GM21447 (cell line): ENCODE measurements at regions not wholly inside any gene's neighbourhood (a gene's known extent, or its start where the extent isn't known, plus 50 kb on each side); places are given as distances from the start of the nearest gene placed in this dataset.
"Not testable (repeated sequence)": the region's sequence is repeated elsewhere in the genome, so short reads cannot be mapped to it uniquely, and the experiment has no call there.

Experiments used
- ATAC-seq: cut with Tn5 transposase; IDR thresholded peaks from one replicate; pipeline ENCODE4 v1.9.1; 2021; ENCODE audit not compliant: unreplicated experiment

DNA sequence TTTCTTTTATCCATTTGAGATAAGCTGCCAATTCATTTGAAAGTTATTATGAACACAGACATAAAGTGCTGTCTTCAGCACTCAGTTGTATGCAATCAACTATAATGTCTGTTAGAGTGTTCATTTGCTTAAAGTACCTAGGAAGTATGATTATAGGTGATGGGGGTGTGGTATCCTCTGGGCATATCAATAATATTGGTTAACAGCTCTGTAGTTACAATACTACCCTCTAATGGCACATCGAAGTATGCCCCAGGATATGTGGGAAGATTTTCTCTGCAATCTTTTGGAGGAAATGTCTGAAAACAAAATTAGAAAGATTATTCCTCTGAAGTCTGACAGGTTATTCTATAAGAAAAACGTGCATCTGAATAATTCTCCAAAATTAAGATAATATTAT lies 429.7 kb downstream of the ARL4A start:
- ATAC-seq = no peak

GRCh38 chr7:13117592-13117991 lies 430.2 kb downstream of the ARL4A start:
- ATAC-seq = no peak

GRCh38 chr7:13124629-13125028 lies 437.2 kb downstream of the ARL4A start:
- not testable (repeated sequence) for ATAC-seq

GRCh38 chr7:13126347-13126746 lies 438.9 kb downstream of the ARL4A start:
- ATAC-seq = no peak

- ATAC-seq = no peak
These were observed 442.9 kb downstream of the ARL4A start for GRCh38 chr7:13130321-13130720.

DNA sequence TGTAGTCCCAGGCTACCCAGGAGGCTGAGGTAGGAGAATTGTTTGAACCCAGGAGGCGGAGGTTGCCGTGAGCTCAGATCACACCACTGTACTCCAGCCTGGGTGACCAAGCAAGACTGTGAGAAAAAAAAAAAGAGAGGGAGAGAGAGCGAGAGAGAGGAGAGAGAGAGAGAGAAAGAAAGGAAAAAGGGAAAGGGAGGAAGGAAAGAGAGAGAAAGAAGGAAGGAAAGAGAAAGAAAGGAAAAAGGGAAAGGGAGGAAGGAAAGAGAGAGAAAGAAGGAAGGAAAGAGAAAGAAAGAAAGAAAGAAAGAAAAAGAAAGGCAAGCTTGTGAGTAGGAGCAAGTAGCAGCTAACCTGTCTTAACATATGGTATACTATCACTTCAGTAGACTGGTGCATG lies 443.5 kb downstream of the ARL4A start:
- ATAC-seq = not testable (repeated sequence)

DNA sequence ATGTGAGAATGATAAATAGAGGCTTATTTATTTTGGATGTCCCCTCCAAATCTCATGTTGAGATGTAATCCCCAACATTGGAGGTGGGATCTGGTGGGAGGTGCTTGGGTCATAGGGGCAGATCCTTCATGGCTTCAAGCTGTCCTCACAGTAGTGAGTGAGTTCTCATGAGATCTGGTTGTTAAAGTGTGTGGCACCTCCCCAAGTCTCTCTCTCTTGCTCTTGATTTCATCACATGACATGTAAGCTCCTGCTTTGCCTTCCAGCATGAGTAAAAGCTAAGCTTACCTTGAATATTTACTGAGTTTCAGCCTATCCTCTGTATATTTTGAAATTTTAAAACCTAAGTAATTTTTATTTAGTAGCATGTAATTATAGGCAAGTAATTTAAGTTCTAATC lies 444.9 kb downstream of the ARL4A start:
- ATAC-seq = no peak

DNA sequence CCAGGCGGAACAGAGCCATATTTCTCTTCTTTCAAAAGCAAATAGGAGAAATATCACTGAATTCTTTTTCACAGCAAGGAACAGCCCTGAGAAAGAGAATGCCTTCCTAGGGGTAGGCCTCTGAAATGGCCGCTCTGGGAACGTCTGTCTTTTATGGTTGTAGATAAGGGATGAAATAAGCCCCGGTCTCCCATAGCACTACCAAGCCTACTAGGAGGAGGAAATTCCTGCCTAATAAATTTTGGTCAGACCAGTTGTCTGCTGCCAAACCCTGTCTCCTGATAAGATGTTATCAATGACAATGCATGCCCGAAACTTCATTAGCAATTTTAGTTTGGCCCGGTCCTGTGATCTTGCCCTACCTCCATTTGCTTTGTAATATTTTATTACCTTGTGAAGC lies 448.9 kb downstream of the ARL4A start:
- not testable (repeated sequence) for ATAC-seq

DNA sequence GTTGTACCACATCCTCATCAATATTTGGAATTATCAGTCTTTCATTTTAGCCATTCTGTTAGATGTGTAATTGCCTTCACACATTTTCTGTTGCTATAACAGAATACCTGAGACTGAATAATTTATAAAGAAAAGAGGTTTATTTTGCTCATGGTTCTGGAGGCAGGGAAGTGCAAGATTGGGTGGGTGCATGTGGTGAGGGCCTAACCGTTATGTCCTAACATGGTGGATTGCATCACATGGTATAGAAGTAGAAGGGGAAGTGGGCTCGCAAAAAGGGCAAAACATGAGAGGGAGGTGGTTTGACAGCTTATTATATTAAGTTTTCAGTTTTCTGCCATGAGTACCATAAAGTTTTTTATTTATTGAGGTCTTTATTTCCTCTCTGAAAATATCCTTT lies 452.0 kb downstream of the ARL4A start:
- ATAC-seq = no peak

DNA sequence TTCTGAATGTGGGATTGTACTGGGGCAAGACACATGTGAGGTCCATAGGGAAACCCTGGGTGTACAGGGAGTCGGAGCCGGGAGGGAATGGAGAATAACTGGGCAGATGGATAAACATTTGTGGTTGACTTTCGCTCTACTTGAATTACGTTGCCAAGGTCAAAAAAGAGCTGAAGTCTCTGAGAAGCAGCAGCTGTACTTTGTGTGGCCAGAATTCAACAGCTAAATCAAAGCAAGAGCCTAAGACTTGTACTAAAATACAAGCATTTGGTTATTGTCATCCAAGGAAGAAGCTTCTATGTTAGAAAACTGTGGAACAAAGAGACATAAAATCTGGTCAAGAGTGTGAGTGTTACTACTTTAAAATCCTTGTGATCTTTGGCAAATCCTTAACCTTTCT lies 457.2 kb downstream of the ARL4A start:
- ATAC-seq = no peak

DNA sequence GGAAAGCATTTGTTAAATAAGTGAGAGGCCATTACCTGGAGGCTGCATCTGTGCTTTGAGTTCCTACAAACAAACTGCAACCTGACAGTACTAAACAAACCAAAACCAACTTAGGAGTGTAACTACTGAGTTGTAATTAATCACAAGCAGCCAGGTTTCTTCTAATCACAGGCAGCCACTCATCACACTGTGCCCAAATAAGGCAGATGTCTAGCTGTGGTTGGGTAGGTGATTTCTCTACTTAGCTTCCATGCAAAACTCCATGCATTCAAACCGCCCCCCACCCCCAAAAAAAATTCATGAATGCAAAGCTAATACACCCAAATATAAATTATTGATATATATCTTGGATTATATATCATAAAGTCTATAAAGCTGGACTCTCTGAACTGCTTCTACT lies 461.1 kb downstream of the ARL4A start:
- no peak for ATAC-seq

DNA sequence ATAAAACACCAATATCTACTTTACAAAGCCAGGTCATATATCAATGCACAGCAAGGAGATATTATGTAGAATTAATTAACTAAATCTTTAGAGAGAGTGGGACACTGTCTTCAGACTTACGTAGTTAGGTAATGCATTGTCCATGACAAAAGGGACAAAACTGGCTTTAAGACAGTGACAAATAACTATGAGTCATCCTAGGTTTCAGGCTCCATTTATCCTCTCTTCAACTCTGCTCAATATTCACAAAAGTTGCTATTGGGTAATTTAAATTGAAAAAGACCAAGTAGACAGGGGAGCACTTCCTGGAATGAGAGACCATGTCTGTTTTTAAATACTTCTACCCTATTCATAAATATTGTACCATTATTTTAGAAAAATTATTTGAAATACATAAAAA lies 464.5 kb downstream of the ARL4A start:
- no peak for ATAC-seq

DNA sequence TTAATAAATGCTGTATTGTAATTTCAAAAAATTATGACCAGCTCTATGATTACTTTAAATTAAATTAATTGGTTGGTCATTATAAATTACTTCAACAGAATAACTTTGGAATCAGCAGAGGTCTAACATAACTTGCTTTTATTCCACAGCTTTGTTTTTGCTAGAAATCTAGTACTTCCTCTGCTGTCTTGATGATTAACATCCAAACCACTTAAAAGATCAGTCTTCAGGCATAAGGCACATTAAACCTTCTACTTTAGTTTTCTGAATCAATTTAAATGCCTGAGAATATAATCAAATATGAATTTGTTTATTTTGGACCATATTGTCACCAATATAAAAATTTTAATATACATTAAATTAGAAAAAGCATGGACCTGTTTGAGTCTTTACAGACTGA lies 465.3 kb downstream of the ARL4A start:
- ATAC-seq = no peak

DNA sequence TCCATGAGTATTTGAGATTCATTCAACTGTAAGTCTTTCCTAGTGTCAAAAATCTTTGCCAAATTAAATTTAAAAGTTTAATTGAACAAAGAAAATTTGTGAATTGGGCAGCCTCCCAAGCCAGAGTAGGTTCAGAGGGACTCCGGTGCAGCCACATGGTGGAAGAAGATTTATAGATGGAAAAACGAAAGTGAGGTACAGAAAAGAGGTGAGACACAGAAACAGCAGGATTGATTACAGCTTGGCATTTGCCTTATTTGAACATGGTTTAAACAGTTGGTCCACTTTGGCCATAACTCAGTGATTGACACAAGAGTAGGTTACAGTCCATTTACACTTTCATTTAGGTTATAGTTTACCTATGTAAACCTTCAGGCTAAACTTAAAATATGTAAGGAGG lies 465.8 kb downstream of the ARL4A start:
- ATAC-seq = no peak

DNA sequence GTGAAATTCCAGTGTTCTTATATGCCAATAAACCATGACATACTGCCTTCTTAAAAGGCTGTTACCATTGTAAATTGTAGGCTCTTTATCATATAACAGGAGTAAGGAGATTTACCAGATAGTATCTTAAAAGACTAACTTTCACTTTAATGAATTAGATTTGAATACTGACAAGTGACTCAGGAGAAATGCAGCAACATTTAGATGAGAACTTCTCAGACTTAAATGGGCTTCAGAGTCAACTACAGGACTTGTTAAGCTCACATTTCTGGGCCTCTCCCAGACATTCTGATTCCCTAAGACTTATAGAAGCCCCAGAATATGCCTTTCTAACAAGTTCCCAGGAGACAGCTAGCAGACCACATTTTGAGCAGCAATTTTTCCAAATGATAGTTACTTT lies 466.3 kb downstream of the ARL4A start:
- no peak for ATAC-seq

DNA sequence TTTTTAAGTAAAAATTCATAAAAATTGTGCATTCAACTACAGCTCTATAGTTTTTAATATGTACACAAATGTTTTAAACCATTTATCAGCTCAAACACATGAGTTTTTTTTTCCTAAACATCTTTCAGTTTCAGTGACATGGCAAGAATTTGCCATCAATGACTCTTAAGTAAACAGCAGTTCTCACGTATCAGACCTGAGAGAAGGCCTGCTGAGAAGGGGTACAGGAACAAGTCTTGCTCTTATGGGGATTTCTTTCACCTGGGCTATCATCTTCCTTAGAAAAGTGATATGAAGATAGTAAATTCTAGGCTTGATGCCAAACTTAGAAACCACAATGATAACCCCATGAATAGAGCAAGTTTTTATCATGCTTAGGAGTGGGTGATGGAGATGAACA lies 467.8 kb downstream of the ARL4A start:
- ATAC-seq = no peak

- no peak for ATAC-seq
These were observed 471.6 kb downstream of the ARL4A start for GRCh38 chr7:13159003-13159402.

GRCh38 chr7:13159467-13160184 lies 472.2 kb downstream of the ARL4A start:
- ATAC-seq = no peak

GRCh38 chr7:13161125-13161524 lies 473.7 kb downstream of the ARL4A start:
- ATAC-seq = no peak

DNA sequence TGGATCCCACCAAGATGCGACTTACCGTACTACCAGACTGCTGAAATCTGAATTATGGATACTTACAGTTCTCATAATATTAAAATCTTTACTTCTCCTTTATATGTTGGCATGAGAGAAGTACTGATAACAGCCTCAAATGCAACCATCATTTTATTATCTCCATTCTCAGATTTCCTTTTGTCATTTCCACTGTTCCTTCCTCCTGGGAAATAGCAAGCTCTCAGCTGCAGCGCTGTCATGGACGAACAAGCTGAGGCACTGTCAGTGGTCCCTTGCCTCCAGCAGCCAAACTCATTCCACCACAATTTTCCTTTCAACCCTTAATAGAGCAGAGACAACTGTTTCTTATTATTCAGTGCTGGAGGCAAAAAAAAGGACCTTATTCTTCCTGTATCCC lies 478.4 kb downstream of the ARL4A start:
- ATAC-seq = no peak

DNA sequence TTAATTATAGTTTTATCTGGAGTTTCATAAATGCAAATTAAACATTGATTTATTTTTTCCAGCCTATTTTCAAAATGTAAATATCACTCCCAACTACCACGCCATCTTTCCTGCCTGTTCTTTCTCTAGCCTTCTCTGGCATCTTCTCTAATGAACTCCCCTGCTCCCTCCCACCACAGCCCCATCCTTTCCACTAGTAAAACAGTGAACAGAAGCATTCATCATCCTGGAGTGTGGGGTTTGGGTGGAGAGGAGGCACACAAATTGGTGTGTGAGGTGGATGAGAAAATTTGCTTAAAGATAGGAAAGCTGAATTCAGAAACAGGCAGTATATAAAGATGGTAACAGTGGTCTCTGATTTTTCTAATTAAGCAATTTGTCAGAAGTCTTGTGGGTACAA lies 479.4 kb downstream of the ARL4A start:
- no peak for ATAC-seq

DNA sequence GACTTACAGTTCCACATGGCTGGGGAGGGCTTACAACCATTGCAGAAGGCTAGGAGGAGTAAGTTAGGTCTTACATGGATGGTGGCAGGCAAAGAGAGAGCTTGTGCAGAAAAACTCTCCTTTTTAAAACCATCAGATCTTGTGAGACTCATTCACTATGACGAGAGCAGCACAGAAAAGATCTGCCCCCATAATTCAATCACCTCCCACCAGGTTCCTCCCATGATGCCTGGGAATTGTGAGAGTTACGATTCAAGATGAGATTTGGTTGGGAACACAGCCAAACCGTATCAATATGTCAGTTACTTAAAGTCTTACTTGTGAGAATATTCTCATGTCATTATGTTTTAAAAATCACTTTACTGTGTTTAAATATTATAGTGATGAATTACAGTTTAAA lies 481.9 kb downstream of the ARL4A start:
- no peak for ATAC-seq

DNA sequence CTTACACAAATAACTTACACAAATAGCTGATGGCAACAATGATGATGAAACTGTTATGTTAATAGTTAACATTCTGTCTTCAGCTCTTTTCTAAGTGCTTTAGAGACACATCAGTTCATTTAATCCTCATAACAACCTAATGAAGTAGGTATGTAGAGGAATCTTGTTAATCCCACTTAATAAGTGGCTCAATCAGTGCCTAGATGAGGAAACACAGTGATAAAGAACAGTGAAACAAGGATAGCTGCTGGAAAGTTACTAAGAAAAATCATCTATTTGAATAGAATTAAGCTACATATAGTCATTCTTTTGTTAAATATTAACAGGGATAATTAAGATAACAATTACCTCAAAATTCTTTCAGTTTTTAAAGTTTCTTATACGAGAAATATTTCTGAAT lies 487.6 kb downstream of the ARL4A start:
- ATAC-seq = no peak
